ENCODE measurements at regions not wholly inside any gene's neighbourhood (a gene's known extent, or its start where the extent isn't known, plus 50 kb on each side); places are given as distances from the start of the nearest gene placed in this dataset.

- in situ Hi-C loops (cut with MboI; ENCODE audit: low pct_unique_long_range_greater_than_20kb, low sequenced_read_pairs, unreplicated experiment), result loop anchor here (25.0 kb wide), 1 partner anchor 395 kb away; no protein-coding TSS in a partner anchor
- DNase-seq (ENCODE audit: low spot score), result no peak
- TF ChIP-seq CTCF (IDR thresholded peaks at IDR 0.05; ENCODE audit: extremely low read depth, insufficient read depth, missing control alignments), result no peak
These were observed 252.9 kb upstream of the SORCS1 start for GRCh38 chr10:107417446-107417845.

- DNase-seq (ENCODE audit: low spot score), result no peak
- no peak for TF ChIP-seq CTCF (IDR thresholded peaks at IDR 0.05; ENCODE audit: extremely low read depth, insufficient read depth, missing control alignments)
- in situ Hi-C loops (cut with MboI; ENCODE audit: low pct_unique_long_range_greater_than_20kb, low sequenced_read_pairs, unreplicated experiment), result loop anchor here (25.0 kb wide), 1 partner anchor 397 kb away; no protein-coding TSS in a partner anchor
These were observed 250.9 kb upstream of the SORCS1 start for GRCh38 chr10:107415446-107415845.

GRCh38 chr10:107413971-107414370, 249.5 kb upstream of the SORCS1 start:
- no peak for DNase-seq (ENCODE audit: low spot score)
- TF ChIP-seq CTCF (IDR thresholded peaks at IDR 0.05; ENCODE audit: extremely low read depth, insufficient read depth, missing control alignments), result no peak
- in situ Hi-C loops (cut with MboI; ENCODE audit: low pct_unique_long_range_greater_than_20kb, low sequenced_read_pairs, unreplicated experiment), result loop anchor here (25.0 kb wide), 1 partner anchor 398 kb away; no protein-coding TSS in a partner anchor

- in situ Hi-C loops (cut with MboI; ENCODE audit: low pct_unique_long_range_greater_than_20kb, low sequenced_read_pairs, unreplicated experiment), result loop anchor here (25.0 kb wide), 1 partner anchor 403 kb away; no protein-coding TSS in a partner anchor
- no peak for DNase-seq (ENCODE audit: low spot score)
- TF ChIP-seq CTCF (IDR thresholded peaks at IDR 0.05; ENCODE audit: extremely low read depth, insufficient read depth, missing control alignments), result peak; percentile 69
These were observed 245.0 kb upstream of the SORCS1 start for GRCh38 chr10:107409522-107409921.

- in situ Hi-C loops (cut with MboI; ENCODE audit: low pct_unique_long_range_greater_than_20kb, low sequenced_read_pairs, unreplicated experiment), result no loop called here
- DNase-seq (ENCODE audit: low spot score), result no peak
- no peak for TF ChIP-seq CTCF (IDR thresholded peaks at IDR 0.05; ENCODE audit: extremely low read depth, insufficient read depth, missing control alignments)
These were observed 233.6 kb upstream of the SORCS1 start for GRCh38 chr10:107398115-107398514.

GRCh38 chr10:107391901-107392300, 227.4 kb upstream of the SORCS1 start:
- no peak for DNase-seq (ENCODE audit: low spot score)
- in situ Hi-C loops (cut with MboI; ENCODE audit: low pct_unique_long_range_greater_than_20kb, low sequenced_read_pairs, unreplicated experiment), result no loop called here
- TF ChIP-seq CTCF (IDR thresholded peaks at IDR 0.05; ENCODE audit: extremely low read depth, insufficient read depth, missing control alignments), result no peak

GRCh38 chr10:107390563-107390962, 226.1 kb upstream of the SORCS1 start:
- in situ Hi-C loops (cut with MboI; ENCODE audit: low pct_unique_long_range_greater_than_20kb, low sequenced_read_pairs, unreplicated experiment), result no loop called here
- no peak for TF ChIP-seq CTCF (IDR thresholded peaks at IDR 0.05; ENCODE audit: extremely low read depth, insufficient read depth, missing control alignments)
- no peak for DNase-seq (ENCODE audit: low spot score)
